NCI-H187 treated with DMSO at 0.1 percent for 48 hours (cell line): ENCODE measurements at regions not wholly inside any gene's neighbourhood (a gene's known extent, or its start where the extent isn't known, plus 50 kb on each side); places are given as distances from the start of the nearest gene placed in this dataset.
A peak's percentile ranks its signal among the peaks of the same experiment; 100 is the strongest.

Experiments used
- DNase-seq: peaks from one replicate; lab custom pipeline; 2025; lab: John Stamatoyannopoulos, UW

- DNase-seq = peak; percentile 90
These were observed 205.1 kb upstream of the FSCB start for GRCh38 chr14:44712024-44712815.

- DNase-seq = no peak
These were observed 194.6 kb upstream of the FSCB start for GRCh38 chr14:44701563-44702263.

GRCh38 chr14:44700694-44701093 is 193.6 kb upstream of the FSCB start:
- no peak for DNase-seq

GRCh38 chr14:44700184-44700583 is 193.1 kb upstream of the FSCB start:
- no peak for DNase-seq

- DNase-seq = no peak
These were observed 192.3 kb upstream of the FSCB start for GRCh38 chr14:44699391-44699790.

- no peak for DNase-seq
These were observed 162.4 kb upstream of the FSCB start for GRCh38 chr14:44669496-44669895.

- no peak for DNase-seq
These were observed 156.1 kb upstream of the FSCB start for GRCh38 chr14:44663136-44663535.

GRCh38 chr14:44662250-44662891 is 155.3 kb upstream of the FSCB start:
- DNase-seq = no peak

- no peak for DNase-seq
These were observed 151.3 kb upstream of the FSCB start for GRCh38 chr14:44658389-44658696.

- DNase-seq = no peak
These were observed 150.8 kb upstream of the FSCB start for GRCh38 chr14:44657696-44658388.

- no peak for DNase-seq
These were observed 150.1 kb upstream of the FSCB start for GRCh38 chr14:44657203-44657602.

GRCh38 chr14:44654591-44654990 is 147.5 kb upstream of the FSCB start:
- no peak for DNase-seq

GRCh38 chr14:44653641-44654040 is 146.6 kb upstream of the FSCB start:
- DNase-seq = no peak

GRCh38 chr14:44652640-44653039 is 145.6 kb upstream of the FSCB start:
- no peak for DNase-seq

GRCh38 chr14:44649061-44649460 is 142.0 kb upstream of the FSCB start:
- DNase-seq = no peak

GRCh38 chr14:44640416-44640815 is 133.3 kb upstream of the FSCB start:
- DNase-seq = no peak

GRCh38 chr14:44639781-44640385 is 132.8 kb upstream of the FSCB start:
- no peak for DNase-seq

GRCh38 chr14:44634692-44635091 is 127.6 kb upstream of the FSCB start:
- no peak for DNase-seq

GRCh38 chr14:44626423-44626822 is 119.3 kb upstream of the FSCB start:
- DNase-seq = no peak

GRCh38 chr14:44625098-44625497 is 118.0 kb upstream of the FSCB start:
- no peak for DNase-seq

- no peak for DNase-seq
These were observed 113.3 kb upstream of the FSCB start for GRCh38 chr14:44620121-44621019.
